DND-41 (cell line): ENCODE measurements at regions not wholly inside any gene's neighbourhood (a gene's known extent, or its start where the extent isn't known, plus 50 kb on each side); places are given as distances from the start of the nearest gene placed in this dataset.

Experiments used
- ATAC-seq: fragments of 200-7000 bp; cut with Tn5 transposase; 3 replicates; pipeline ENCODE4 v1.9.1; 2021; ENCODE audit warnings: low read depth; ENCODE audit not compliant: insufficient read depth
- DNase-seq: peaks from one replicate; pipeline ENCODE4 v3.0.0-alpha.2; 2020
- H2AFZ ChIP-seq: 2 replicates; pipeline ENCODE4 v1.6.0; 2012; ENCODE audit warnings: low read depth, low read length
- H3K27ac ChIP-seq: 2 replicates; pipeline ENCODE4 v1.5.1; 2012; ENCODE audit warnings: low read length, inconsistent platforms
- H3K27me3 ChIP-seq: fragments of 200-600 bp; sonication (generic); 2 replicates; pipeline ENCODE4 v1.6.0; 2012; ENCODE audit warnings: low read length, mild to moderate bottlenecking, inconsistent platforms; ENCODE audit not compliant: insufficient read depth, poor library complexity
- H3K36me3 ChIP-seq: 2 replicates; pipeline ENCODE4 v1.5.1; 2012; ENCODE audit warnings: low read length, inconsistent platforms; ENCODE audit not compliant: insufficient read depth
- H3K4me1 ChIP-seq: 2 replicates; pipeline ENCODE4 v1.5.1; 2012; ENCODE audit warnings: mild to moderate bottlenecking, low read length; ENCODE audit not compliant: insufficient read depth
- H3K4me2 ChIP-seq: 2 replicates; pipeline ENCODE4 v1.6.0; 2012; ENCODE audit warnings: mild to moderate bottlenecking, moderate library complexity, low read length, inconsistent platforms; ENCODE audit not compliant: insufficient read depth
- H3K4me3 ChIP-seq, 2 experiments: fragments of 200-600 bp in 1 of 2; shearing (Covaris generic) in 1 of 2; 2 replicates each; pipeline ENCODE4 v1.5.1; 2012 to 2016; ENCODE audit warnings: inconsistent platforms in 2 of 2, low read length in 2 of 2, mild to moderate bottlenecking in 2 of 2, low read depth in 1 of 2, moderate library complexity in 1 of 2
- H3K79me2 ChIP-seq: 2 replicates; pipeline ENCODE4 v1.6.0; 2012; ENCODE audit warnings: low read length, inconsistent platforms; ENCODE audit not compliant: insufficient read depth
- H3K9ac ChIP-seq: 2 replicates; pipeline ENCODE4 v1.6.0; 2012; ENCODE audit warnings: low read depth, mild to moderate bottlenecking, inconsistent platforms, low read length, moderate library complexity
- H3K9me3 ChIP-seq: 2 replicates; pipeline ENCODE4 v1.5.1; 2012; ENCODE audit warnings: low read length, moderate library complexity, mild to moderate bottlenecking, inconsistent platforms; ENCODE audit not compliant: insufficient read depth, severe bottlenecking
- H4K20me1 ChIP-seq: 2 replicates; pipeline ENCODE4 v1.6.0; 2012; ENCODE audit warnings: low read length; ENCODE audit not compliant: insufficient read depth
- EZH2 ChIP-seq: IDR thresholded peaks from 3 replicates; pipeline ENCODE4 v1.6.1; 2012; ENCODE audit warnings: borderline replicate concordance, low read depth, mild to moderate bottlenecking, moderate library complexity, low read length, inconsistent platforms; ENCODE audit not compliant: severe bottlenecking
- TF ChIP-seq, protein P1 (sequence below): IDR thresholded peaks from 2 replicates; pipeline ENCODE4 v1.5.1; 2012; ENCODE audit warnings: borderline replicate concordance, low read length, moderate library complexity, mild to moderate bottlenecking; ENCODE audit not compliant: poor library complexity, severe bottlenecking; ENCODE audit errors: extremely low read depth

GRCh38 chr12:87231818-87232217 is 797.4 kb downstream of the C12orf50 start:
- H3K79me2 ChIP-seq = no peaks in the 10 kb centered on the region
- H4K20me1 ChIP-seq = no peaks in the 10 kb centered on the region
- no peaks in the 10 kb centered on the region for H3K27me3 ChIP-seq
- TF ChIP-seq, protein P1, sequence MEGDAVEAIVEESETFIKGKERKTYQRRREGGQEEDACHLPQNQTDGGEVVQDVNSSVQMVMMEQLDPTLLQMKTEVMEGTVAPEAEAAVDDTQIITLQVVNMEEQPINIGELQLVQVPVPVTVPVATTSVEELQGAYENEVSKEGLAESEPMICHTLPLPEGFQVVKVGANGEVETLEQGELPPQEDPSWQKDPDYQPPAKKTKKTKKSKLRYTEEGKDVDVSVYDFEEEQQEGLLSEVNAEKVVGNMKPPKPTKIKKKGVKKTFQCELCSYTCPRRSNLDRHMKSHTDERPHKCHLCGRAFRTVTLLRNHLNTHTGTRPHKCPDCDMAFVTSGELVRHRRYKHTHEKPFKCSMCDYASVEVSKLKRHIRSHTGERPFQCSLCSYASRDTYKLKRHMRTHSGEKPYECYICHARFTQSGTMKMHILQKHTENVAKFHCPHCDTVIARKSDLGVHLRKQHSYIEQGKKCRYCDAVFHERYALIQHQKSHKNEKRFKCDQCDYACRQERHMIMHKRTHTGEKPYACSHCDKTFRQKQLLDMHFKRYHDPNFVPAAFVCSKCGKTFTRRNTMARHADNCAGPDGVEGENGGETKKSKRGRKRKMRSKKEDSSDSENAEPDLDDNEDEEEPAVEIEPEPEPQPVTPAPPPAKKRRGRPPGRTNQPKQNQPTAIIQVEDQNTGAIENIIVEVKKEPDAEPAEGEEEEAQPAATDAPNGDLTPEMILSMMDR = no peak
- no peak for TF ChIP-seq EZH2
- DNase-seq (no peak), ATAC-seq (no peak)
- no peaks in the 10 kb centered on the region for H3K4me1 ChIP-seq
- no peak overlapping the region for H3K27ac ChIP-seq
- H3K4me3 ChIP-seq = no peak overlapping the region
- H3K4me2 ChIP-seq = no peak overlapping the region
- H2AFZ ChIP-seq = no peak overlapping the region
- no peaks in the 10 kb centered on the region for H3K36me3 ChIP-seq
- H3K9ac ChIP-seq = no peak overlapping the region
- H3K9me3 ChIP-seq = no peaks in the 10 kb centered on the region

GRCh38 chr12:87230441-87230840 is 798.8 kb downstream of the C12orf50 start:
- Histone ChIP-seq H3K4me1 (no peaks in the 10 kb centered on the region), H2AFZ (no peak overlapping the region), H3K4me2 (no peak overlapping the region), H3K27me3 (no peaks in the 10 kb centered on the region), H3K9me3 (no peaks in the 10 kb centered on the region), H3K27ac (no peak overlapping the region), H3K36me3 (no peaks in the 10 kb centered on the region), H3K79me2 (no peaks in the 10 kb centered on the region), H3K9ac (no peak overlapping the region), H3K4me3 (no peak overlapping the region), H4K20me1 (no peaks in the 10 kb centered on the region)
- no peak for DNase-seq
- TF ChIP-seq, protein P1 = no peak
- no peak for TF ChIP-seq EZH2
- no peak for ATAC-seq

- Histone ChIP-seq H3K27ac (no peak overlapping the region), H3K79me2 (no peaks in the 10 kb centered on the region), H3K9ac (no peak overlapping the region), H3K4me3 (no peak overlapping the region), H3K36me3 (no peaks in the 10 kb centered on the region), H2AFZ (no peak overlapping the region), H3K4me1 (no peaks in the 10 kb centered on the region), H4K20me1 (no peaks in the 10 kb centered on the region), H3K27me3 (no peaks in the 10 kb centered on the region), H3K9me3 (no peaks in the 10 kb centered on the region), H3K4me2 (no peak overlapping the region)
- DNase-seq = no peak
- ATAC-seq = no peak
- TF ChIP-seq, protein P1 = no peak
- no peak for TF ChIP-seq EZH2
These were observed 802.0 kb downstream of the C12orf50 start for GRCh38 chr12:87227162-87227561.

DNA sequence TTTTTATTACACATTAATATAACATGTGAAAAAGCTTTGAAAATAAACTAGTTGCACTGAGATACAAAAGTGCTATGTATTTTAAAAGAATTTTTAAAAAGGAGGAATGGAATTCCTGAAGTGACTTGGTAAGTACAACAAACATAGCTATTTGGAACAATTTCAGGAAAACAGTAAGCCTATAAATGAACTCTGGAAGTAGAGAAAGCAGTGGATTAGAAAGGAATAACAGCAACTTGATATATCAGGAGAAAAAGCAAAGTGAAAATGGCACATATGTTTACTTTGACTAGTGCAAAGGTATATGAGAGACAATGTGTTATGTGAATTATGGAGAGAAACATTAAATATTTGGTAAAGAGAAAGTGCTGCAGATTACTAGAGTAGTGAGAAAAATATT is 811.7 kb downstream of the C12orf50 start:
- Histone ChIP-seq H3K9ac (no peak overlapping the region), H3K36me3 (no peaks in the 10 kb centered on the region), H3K4me2 (no peak overlapping the region), H3K4me3 (no peak overlapping the region), H3K27me3 (no peaks in the 10 kb centered on the region), H4K20me1 (no peaks in the 10 kb centered on the region), H3K27ac (no peak overlapping the region), H3K79me2 (no peaks in the 10 kb centered on the region), H3K4me1 (no peaks in the 10 kb centered on the region), H2AFZ (no peak overlapping the region), H3K9me3 (no peaks in the 10 kb centered on the region)
- no peak for DNase-seq
- TF ChIP-seq, protein P1 = no peak
- TF ChIP-seq EZH2 = no peak
- no peak for ATAC-seq
